CD1c-positive myeloid dendritic cell (primary cell): ENCODE measurements at regions not wholly inside any gene's neighbourhood (a gene's known extent, or its start where the extent isn't known, plus 50 kb on each side); places are given as distances from the start of the nearest gene placed in this dataset.
"Not testable (repeated sequence)": the region's sequence is repeated elsewhere in the genome, so short reads cannot be mapped to it uniquely, and the experiment has no call there.

ENCODE experiments used
- DNase-seq: peaks from one replicate; pipeline ENCODE4 v3.0.0-alpha.2; 2016; ENCODE audit errors: extremely low spot score

- DNase-seq, result no peak
Measured at GRCh38 chr5:156037151-156037909, 289.6 kb upstream of the SGCD start.

- DNase-seq, result no peak
Measured at GRCh38 chr5:156042726-156043125, 284.2 kb upstream of the SGCD start.

GRCh38 chr5:156043351-156043750 is 283.6 kb upstream of the SGCD start:
- no peak for DNase-seq

- no peak for DNase-seq
Measured at GRCh38 chr5:156051972-156052371, 275.0 kb upstream of the SGCD start.

- no peak for DNase-seq
Measured at GRCh38 chr5:156052656-156053055, 274.3 kb upstream of the SGCD start.

GRCh38 chr5:156053056-156053455 is 273.9 kb upstream of the SGCD start:
- DNase-seq, result no peak

- no peak for DNase-seq
Measured at GRCh38 chr5:156076912-156077311, 250.1 kb upstream of the SGCD start.

GRCh38 chr5:156087577-156088110 is 239.3 kb upstream of the SGCD start:
- DNase-seq, result no peak

GRCh38 chr5:156089955-156090940 is 236.7 kb upstream of the SGCD start:
- DNase-seq, result not testable (repeated sequence)

GRCh38 chr5:156093024-156093423 is 233.9 kb upstream of the SGCD start:
- DNase-seq, result no peak

GRCh38 chr5:156094001-156094400 is 233.0 kb upstream of the SGCD start:
- DNase-seq, result no peak

GRCh38 chr5:156095709-156096241 is 231.2 kb upstream of the SGCD start:
- no peak for DNase-seq

GRCh38 chr5:156096259-156096658 is 230.7 kb upstream of the SGCD start:
- DNase-seq, result no peak

GRCh38 chr5:156103155-156103885 is 223.6 kb upstream of the SGCD start:
- no peak for DNase-seq

- DNase-seq, result no peak
Measured at GRCh38 chr5:156109317-156110023, 217.5 kb upstream of the SGCD start.

GRCh38 chr5:156119692-156120091 is 207.3 kb upstream of the SGCD start:
- DNase-seq, result no peak

- no peak for DNase-seq
Measured at GRCh38 chr5:156120777-156121176, 206.2 kb upstream of the SGCD start.

GRCh38 chr5:156121234-156121633 is 205.7 kb upstream of the SGCD start:
- no peak for DNase-seq

- no peak for DNase-seq
Measured at GRCh38 chr5:156121882-156122281, 205.1 kb upstream of the SGCD start.

GRCh38 chr5:156124708-156125107 is 202.3 kb upstream of the SGCD start:
- no peak for DNase-seq

GRCh38 chr5:156125118-156125517 is 201.8 kb upstream of the SGCD start:
- no peak for DNase-seq
